CD4-positive, alpha-beta T cell treated with Interleukin-17A for 4 hours (primary cell): ENCODE measurements at regions not wholly inside any gene's neighbourhood (a gene's known extent, or its start where the extent isn't known, plus 50 kb on each side); places are given as distances from the start of the nearest gene placed in this dataset.

Experiments
- DNase-seq: peaks from one replicate; pipeline ENCODE4 v3.0.0-alpha.2; 2020; ENCODE audit warnings: mixed read lengths

GRCh38 chr6:87935196-87935595, 112.4 kb upstream of the SPACA1 start:
- no peak for DNase-seq

GRCh38 chr6:87932361-87932760, 115.3 kb upstream of the SPACA1 start:
- DNase-seq: no peak

GRCh38 chr6:87929843-87930288, 117.8 kb upstream of the SPACA1 start:
- DNase-seq: peak; percentile 60

DNA sequence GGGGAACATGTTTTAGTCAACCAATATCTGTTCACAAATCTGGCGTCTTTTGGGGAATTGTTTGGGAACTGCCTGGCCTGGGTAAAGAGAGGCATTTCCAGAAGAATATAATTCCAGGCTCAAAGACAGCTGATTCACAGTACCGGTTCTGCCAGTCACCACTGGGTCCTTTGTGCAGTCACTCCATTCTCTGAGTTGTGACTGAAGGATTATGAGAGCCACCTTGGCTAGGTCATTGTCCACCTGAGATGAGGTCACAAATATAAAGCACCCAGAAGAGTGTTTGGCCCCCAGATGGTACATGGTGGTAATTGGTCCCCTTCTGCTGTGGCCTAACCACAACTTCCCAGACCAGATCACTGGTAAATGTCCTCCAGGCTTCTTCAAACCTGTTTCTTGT, 121.0 kb upstream of the SPACA1 start:
- no peak for DNase-seq

GRCh38 chr6:87926072-87926471, 121.6 kb upstream of the SPACA1 start:
- no peak for DNase-seq

- no peak for DNase-seq
Measured at GRCh38 chr6:87925373-87926060, 122.1 kb upstream of the SPACA1 start.

- DNase-seq: no peak
Measured at GRCh38 chr6:87923389-87924050, 124.1 kb upstream of the SPACA1 start.

DNA sequence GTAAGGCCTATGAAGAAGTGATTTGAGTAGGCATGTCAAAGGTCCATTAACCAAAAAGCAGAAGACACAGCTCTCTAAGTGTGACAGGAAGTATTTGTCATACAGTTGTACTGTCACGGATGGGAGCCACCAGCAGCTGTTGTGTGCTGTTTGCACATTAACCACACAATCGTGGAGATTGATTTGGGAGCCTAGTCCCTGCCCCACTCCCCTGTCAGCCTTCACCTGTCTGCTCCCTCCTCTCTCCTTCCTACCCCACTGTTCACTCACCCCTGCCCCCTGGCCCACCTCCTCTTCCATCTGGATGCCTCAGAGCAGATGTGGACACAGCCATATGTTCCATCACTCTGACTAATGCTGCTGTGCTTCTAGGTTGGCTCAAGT, 124.7 kb upstream of the SPACA1 start:
- no peak for DNase-seq

- no peak for DNase-seq
Measured at GRCh38 chr6:87922196-87922946, 125.3 kb upstream of the SPACA1 start.

DNA sequence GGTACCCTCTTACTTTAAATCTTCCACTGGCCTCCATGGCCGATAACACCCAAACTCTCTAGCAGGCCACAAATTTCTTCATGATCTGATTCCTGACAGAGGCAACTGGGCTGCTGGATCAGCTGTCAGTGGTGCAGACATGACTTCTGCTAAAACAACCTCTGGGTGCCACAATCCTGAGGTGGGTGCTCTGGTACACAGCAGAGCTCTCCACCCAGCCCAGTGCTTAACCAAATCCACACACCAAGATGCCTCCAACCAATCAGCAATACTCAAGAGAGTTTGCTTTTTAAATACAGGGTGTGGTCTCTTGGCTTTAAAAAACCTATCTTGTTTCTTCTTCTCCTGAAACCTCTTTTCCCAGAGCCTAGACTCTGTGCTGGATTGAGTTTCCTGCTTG, 126.6 kb upstream of the SPACA1 start:
- no peak for DNase-seq

DNA sequence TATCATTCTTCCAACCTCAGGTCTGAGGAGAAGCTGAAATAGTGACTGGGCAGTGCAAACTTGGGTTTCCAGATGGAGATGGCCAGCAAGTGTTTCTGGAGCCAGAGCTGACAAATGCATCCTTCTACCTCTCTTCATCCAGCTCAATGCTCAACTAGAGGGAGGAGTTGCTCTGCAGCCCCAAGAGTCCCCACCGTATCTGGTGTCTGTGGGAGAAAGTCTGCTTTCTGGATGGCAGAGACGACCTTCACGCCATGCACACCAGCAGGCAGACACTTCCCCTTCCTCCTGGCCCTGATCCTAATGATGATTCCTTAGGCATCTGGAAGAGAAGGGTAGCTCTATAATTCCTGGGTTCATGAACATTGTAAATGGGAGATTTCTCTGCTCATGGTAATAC, 127.4 kb upstream of the SPACA1 start:
- no peak for DNase-seq

DNA sequence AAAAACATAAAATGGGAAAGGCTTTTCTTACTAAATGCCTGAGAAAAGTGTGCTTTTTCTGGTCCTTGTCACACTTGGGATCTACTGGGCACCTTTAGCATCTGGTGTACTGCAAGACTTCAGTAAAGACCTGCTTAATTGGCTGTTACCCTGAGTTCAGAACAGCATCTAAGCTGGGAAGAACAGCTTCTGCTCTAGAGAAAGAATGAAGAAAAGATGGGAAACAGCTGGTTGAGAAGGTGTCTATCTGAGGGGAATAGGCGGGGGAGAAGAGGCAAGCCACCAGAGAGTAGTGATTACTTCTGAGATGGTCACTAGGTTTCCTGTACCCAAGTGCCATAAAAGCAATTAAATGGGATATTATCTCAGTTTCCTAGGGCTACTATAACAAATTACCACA, 128.2 kb upstream of the SPACA1 start:
- DNase-seq: no peak

- DNase-seq: no peak
Measured at GRCh38 chr6:87919001-87919400, 128.6 kb upstream of the SPACA1 start.

GRCh38 chr6:87918461-87918941, 129.1 kb upstream of the SPACA1 start:
- no peak for DNase-seq

GRCh38 chr6:87917886-87918285, 129.8 kb upstream of the SPACA1 start:
- DNase-seq: no peak

DNA sequence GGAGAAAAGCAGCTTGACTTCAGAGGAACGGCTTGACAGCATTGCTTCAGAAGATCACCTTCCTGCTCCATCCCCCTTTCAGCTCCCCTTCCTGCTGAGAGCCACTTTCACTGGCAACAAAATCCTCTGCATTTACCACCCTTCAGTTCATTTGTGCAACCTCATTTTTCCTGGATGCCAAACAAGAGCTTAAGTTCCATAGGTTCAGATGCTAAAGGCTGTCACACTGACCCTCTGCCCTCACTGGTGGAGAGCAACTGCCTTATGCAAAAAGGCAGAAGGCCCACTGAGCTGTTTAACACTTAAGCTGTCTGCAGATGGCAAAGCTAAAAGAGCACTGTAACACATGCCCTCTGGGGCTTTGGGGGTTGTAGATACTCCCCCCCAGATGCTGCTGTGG, 131.2 kb upstream of the SPACA1 start:
- DNase-seq: no peak

DNA sequence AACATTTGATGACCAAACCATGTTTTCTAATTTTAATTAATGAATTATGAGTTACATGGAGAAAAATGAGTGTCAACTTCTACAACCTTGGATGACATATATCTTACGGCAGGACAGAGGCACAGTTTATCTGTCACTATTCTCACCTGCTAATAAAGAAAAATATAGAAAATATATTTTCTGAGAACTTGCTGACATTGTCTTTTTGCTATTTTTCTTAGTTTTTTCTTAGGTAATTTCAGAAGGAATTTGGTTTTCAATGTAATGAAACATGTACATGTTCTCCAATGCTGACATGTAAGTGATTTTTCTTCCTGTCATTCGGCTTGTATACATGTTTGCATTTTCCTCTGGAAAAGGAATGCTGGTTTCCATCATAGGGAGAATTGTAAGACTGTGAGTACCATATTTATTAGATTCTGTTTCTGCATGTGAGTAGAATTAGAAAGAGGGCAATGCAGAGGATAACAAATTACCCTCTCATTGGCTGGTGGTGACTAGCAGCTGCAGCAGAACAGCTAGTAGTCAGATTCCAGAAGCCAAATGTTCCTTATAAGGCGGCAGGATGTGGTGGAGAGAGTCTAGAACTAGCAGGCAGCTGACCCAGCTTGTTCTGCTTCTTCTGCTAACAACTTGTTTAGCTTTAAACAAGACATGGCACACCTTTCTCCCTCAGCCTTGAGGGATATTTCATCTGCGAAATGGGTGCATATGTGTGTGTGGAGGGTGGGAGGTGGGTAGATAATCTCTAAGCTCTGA, 132.8 kb upstream of the SPACA1 start:
- DNase-seq: no peak

DNA sequence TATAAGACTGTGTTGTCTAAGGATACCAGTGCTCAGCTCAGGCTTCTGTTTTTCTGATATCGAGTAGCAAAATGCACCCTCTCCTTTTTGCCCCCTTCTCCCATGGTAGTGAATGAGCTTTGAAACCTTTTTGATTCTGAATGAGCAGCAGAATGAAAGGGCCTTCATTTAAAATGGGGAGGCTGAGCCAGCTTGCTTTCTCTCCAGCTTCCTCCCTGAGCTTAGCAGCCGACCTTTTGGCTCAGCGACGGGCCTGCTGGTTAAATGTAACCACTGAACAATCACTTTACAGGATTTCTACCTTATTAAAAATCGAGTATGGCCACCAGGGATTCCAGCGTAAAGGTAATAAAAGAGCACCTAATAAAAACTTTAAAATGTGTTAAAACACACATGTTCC, 133.7 kb upstream of the SPACA1 start:
- no peak for DNase-seq

DNA sequence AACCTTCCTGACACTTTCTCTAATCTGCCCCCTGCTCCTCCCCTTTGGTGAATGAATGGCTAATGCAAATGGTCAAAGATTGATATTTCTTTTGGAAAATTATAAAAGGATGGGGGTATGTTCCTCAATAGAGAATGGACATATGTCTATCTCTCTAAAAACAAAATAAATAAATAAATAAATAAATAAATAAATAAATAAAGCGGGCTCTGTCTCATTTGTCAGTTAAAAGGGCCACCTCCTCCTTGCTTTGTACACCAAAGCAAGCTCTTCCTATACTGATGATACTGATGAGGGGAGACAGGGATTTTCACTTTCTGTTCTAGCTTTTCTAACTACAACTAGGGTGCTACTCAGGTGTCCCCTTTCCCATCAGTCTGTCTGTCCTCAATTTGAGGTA, 135.5 kb upstream of the SPACA1 start:
- DNase-seq: no peak

DNA sequence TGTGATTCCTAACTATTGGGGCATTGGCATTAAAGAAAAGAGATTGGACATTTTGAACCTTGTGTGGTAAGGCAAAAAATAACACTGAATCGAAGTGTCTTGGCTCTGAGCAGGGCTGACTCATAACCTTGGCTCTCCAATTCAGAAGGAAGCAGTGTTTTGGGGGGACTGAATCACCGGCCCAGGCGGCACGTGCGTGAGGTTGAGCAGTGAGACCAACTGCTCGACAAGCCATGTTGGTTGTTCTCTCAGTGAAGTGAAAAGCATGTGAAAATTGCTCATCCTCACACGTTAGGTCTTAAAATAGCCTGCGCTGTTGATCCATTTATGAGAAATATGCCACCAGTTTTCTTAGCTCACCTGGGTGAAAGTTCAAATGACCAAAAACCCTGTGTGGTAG, 137.8 kb upstream of the SPACA1 start:
- DNase-seq: no peak

- no peak for DNase-seq
Measured at GRCh38 chr6:87908978-87909811, 138.4 kb upstream of the SPACA1 start.

DNA sequence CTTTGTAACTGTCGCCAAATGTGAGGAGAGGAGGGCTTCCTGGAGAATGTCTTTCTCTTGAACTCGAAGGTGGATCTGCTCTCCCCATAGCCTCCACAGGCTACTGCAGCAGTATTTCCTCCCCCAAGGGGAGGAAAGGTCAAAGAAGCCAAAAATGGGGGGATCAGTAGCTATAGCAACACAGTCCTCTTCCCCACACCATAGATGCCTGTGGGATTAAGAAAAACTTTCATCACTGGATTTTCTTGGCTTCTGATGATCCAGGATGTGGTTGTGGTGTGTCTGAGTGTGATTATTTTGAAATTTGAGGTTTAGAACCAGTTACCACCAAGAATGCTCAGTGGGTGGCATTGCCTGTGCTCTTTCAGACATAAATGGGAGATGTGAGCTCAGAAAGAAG, 140.1 kb upstream of the SPACA1 start:
- DNase-seq: no peak
